Skin epidermis (tissue), 12 donors: ENCODE measurements at regions not wholly inside any gene's neighbourhood (a gene's known extent, or its start where the extent isn't known, plus 50 kb on each side); places are given as distances from the start of the nearest gene placed in this dataset.
A peak's percentile ranks its signal among the peaks of the same experiment; 100 is the strongest.

ENCODE experiments used
- H3K27ac ChIP-seq, 21 experiments: fragments of 200-600 bp; sonication (generic) in 11 of 21; one replicate each; pipeline ENCODE4 v1.5.0; 2020; ENCODE audit warnings: mild to moderate bottlenecking in 3 of 21, inconsistent platforms in 2 of 21, moderate library complexity in 2 of 21
- H3K4me3 ChIP-seq, 7 experiments: fragments of 200-600 bp; sonication (generic) in 2 of 7; one replicate each; pipeline ENCODE4 v1.5.0; 2020; ENCODE audit warnings: inconsistent platforms in 2 of 7, mild to moderate bottlenecking in 2 of 7, moderate library complexity in 1 of 7

DNA sequence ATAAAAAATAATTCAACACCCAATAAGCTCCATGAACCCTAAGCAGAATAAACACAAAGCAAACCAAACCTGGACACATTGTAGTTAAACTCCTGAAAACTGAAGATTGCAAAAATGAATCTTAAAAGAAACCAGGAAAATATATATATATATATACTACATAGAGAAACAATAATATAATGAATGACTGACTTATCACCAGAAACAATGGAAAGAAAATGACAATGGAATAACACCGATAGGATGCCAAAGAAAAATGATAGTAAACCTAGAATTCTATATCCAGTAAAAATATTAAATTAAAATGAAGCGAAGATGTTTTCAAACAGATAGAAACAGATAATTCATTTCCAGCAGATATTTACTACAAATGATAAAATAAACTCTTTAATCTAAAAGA is 346.9 kb downstream of the IRS1 start:
- Histone ChIP-seq H3K27ac (no peak overlapping the region), H3K4me3 (no peak overlapping the region)

DNA sequence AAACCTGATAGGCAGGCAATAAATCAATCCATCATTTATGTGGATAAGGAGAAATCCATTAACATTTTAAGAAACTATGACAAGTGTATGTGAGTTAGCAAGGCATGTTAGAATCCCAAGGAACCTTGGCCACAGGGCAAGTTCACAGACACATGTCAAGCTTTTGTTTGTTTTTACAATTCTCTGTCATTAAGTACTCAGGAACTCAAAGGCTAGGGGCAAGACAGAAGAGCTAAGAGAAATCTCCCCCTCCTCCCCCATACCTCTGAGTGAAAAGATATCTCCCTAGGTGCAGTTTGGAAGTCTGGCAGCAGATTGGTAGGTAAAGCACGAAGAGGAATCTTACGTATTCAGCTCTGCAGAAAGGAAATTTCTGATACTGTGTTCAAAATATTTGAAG is 348.1 kb downstream of the IRS1 start:
- no peak overlapping the region for H3K27ac ChIP-seq

DNA sequence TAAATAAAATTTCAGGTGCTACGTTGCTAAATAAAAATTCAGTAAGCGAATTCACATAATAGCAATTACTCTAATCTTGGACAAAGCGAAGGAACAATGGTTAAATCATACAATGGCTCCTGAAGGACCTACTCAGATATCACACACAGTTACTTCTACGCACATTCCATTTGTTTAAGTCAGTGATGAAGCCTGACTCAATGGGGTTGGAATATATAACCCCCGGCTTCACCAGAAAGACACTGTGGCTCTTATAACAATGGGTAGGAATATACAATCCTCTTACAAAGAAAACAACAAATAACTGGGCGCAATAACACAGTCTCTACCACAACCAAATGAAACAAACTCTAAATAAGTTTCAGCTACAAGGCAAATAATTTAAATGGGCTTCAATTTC is 349.5 kb downstream of the IRS1 start:
- Histone ChIP-seq H3K27ac (no peak overlapping the region), H3K4me3 (no peak overlapping the region)

More for the DNA sequence above, 348.1 kb downstream of the IRS1 start:
- H3K4me3 ChIP-seq: no peak overlapping the region

DNA sequence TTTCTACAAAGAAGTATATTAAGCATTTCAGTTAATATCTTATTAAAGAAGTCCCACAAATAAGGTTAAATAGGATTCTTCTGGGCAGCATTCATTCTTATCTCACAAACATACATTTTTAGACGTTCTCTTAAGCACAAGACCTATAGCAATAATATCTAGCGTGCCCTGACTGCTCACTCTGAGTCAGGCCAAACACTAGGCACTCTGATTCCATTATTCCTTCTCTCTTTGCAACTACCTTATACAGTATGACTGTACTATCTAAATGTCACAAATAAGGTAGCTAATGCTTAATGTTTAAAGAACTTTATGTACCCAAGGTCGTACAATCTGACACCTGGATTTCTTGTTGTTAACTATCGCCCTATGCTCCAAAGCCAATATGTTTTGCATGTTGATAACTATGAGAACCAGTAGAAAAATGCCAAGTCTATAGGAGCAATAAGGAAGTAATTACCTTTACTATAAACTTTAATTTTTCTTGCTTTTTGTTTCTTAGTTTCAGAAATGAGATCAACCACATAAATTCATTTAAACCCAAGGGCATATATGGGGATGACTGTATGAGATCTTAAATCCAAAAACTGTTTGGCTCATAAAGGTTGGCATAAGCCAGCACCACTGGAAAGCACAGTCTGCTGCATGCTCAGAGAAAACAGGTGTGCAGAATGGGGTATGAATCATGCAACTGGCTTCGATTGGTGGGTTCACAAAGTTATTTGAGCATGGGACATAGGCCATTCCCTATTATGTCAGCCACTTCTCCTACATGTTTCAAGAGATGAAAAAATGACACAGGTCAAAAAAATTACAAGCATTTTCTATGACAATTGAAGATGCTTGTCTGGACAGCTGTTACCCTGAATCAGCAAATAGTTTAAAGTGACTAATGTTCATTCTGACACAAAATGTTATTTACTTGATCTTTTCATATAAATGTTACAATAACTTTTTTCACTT is 352.0 kb downstream of the IRS1 start:
- H3K27ac ChIP-seq: no peak overlapping the region

DNA sequence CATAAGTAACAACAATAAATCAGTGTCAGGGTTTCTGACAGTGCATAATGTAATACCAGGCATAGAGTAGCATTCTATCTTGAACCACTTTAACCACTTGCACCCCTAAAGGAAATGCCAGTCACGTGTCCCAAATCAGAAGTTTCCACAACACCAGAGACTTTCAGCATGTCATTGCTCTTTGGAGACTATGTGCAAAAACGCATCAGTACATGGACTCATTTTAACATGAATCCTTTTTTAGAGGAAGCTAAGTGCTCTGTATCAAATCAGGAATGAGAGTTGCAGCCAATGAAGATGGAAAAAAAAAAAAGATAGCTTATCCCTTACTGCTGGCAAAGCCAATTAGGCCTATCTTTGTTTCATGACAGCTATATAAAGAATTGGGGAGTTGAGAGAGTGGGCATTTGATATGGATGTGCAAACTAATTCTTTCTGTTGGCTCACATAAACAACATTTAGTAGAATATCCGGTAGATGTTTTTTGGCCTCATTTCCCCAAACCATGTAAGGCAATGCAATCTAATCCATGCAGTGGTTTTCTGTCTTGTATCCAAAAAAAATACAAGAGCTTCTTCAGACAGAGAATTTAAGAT is 353.1 kb downstream of the IRS1 start:
- Histone ChIP-seq H3K4me3 (no peak overlapping the region), H3K27ac (no peak overlapping the region)

More for the DNA sequence above, 352.0 kb downstream of the IRS1 start:
- H3K4me3 ChIP-seq: no peak overlapping the region

DNA sequence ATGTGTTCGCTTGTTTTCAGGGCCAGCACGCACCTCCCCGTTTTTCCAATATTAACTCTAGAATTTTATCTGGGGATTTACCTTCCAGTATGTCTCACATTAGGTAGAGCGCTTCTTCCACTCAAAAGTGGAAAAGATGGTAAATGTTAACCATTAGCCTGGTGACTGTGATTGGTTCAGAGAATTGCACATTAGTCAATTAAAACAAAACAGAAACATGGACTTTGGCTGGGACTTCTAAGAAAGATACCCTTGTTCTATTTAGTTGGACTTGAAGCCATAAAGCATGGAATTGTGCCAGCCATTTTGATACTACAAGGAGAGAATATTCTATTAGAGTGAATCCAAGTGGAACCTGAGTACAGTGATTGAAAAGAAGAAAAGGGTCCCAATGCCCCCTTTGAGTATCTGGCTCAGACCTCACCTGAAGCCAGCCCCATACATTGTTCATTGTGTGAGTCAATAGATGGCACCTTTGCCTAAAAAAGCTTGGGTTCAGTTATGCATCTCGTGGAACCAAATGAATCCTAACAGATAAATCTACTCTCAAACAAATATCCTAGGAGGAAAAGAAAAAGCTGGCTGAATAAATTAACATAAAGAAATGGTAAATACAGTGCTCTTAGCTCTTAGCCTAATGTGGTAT is 354.3 kb downstream of the IRS1 start:
- no peak overlapping the region for H3K27ac ChIP-seq
- H3K4me3 ChIP-seq: no peak overlapping the region

DNA sequence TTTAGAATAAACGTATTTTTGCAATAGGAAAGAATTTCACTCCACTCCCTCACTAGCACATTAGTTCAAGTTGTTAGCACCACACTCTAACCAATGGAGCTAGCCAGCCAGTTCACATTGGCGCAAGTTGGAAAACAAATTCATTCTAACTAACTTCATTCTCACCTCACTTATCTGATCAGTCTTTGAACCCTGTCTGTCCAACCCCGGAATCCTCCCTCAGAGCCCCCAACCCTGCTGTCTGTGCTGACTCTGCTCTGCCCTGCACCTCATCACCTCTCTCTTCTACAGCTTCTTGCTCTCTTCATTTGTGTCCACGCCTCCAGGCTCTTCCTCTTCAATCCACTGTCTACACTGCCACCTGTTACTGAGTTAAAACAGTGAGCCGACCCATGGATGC is 356.5 kb downstream of the IRS1 start:
- H3K27ac ChIP-seq: no peak overlapping the region
- no peak overlapping the region for H3K4me3 ChIP-seq

DNA sequence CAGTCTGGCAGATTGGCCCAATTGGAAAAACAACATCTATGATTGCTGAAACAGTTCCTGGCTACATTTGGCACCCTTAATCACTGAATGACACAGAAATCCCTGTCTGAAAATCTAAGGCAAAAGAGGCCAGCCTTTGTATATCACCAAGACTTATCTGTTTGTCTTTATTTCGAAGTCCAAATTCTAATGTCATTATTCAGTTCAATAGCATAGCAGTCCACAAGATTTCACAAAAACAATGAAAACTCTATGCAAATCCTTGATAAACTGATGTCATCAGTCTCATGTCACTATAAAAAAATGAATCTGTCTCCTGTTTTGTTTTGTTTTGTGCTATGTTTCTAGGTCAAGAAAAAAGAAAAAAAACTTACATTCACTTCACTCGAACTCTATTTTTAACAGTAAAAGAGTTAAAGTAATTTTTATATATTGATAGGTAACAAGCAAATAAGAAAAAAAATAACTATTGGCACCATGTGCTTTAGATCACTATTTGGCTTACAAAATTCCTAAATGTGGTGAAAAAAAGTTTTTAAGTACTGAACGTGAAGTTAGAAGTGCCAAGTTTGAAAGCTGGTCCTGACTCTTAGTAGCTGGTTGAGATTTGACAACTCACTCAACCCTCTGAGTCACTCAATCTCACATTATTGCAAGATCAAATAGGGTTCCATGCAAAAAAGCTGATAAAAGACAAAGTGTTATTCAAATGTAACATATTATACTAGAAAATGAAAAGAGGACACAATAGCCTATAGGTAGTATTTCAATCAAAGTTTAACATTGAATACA is 359.3 kb downstream of the IRS1 start:
- H3K27ac ChIP-seq: peak overlapping the region in 2 of 21 experiments; percentile 10 to 55
- no peak overlapping the region for H3K4me3 ChIP-seq

DNA sequence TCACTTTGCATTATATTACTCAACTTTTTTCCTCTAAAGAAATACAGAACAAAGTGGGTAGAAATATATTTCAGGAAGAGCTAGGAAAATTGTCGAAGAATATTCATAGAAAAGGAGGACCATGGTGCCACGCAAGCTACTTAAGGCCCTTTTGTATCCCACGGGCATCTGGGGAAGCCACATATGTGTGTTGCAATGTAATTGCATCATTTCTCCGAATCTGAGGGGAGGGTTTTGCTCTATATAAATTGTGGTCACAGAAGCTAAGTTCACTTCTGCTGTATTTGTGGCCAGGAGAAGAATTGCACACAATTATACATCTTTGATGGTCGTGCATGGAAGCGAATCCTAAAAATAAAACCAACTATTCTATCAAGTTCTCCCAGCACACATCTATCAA is 360.3 kb downstream of the IRS1 start:
- Histone ChIP-seq H3K4me3 (no peak overlapping the region), H3K27ac (peak overlapping the region in 3 of 21 experiments; percentile 10 to 55 (median 33))

DNA sequence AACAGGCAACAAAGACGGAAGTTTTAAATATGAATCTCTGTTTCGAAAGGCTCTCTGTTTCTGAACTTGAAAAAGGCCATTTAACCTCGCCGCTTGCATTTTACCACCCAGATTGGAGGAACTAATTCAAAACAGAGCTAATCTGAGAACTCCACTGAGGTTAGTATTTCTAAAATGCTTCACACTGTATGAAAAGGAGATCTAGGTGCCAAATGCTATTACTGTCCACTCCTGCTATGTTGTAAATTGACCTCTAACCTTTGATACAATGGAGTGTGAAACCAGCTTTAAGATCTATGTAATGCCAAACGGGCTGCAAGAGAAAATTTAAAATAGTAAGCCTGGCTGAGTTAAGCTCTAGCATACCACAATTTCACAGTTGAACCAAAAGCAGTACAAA is 364.5 kb downstream of the IRS1 start:
- H3K27ac ChIP-seq: peak overlapping the region in 2 of 21 experiments; percentile 26 to 34

DNA sequence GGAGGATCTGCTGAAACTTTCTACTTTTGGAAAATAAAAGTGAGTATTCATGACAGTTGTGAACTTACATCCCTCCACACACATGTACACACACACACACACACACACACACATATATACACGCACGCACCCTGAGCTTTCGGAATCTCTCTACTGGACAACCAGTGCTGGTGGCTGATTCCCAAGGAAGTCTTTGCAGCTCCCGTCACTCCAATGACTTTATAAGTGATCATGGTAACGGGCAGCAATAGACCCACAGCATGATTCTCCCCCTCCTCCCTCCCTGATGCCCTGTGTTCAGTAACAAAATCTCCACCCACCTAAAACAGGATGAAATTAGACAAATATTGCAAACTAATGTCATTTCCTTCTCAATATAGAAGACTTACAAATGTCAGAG is 364.9 kb downstream of the IRS1 start:
- no peak overlapping the region for H3K4me3 ChIP-seq
- H3K27ac ChIP-seq: peak overlapping the region in 2 of 21 experiments; percentile 26 to 34

More for the DNA sequence above, 364.5 kb downstream of the IRS1 start:
- no peak overlapping the region for H3K4me3 ChIP-seq

DNA sequence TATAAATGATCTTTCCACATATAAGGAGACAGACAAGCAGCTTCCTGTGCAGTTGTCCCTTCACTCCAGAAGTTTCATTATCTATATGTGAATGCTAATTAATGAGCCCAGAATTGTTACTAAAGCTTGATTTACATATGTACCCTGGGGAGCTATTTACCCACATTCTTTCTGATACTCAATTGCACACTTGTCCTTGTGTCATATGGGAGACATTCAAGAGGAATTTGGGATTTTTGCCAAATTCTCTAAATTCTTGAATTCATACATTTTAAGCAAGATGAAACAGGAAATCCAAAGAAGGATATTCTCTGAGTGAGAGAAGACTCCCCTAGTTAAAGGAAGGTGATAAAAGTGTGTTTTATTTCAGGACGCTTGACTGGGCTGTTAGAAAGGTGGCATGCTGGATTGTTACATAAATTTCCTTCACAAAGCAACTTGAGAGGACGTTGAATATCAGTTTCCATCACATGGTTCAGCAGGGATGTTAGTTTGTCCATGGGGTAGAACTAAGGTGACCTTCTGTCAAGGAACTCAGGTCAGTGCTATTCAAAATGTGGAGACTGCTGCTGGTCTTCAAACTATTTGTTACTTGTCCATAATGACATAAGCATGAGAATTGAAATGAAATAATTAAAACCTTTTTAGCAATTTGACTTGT is 368.2 kb downstream of the IRS1 start:
- H3K4me3 ChIP-seq: no peak overlapping the region
- H3K27ac ChIP-seq: no peak overlapping the region

DNA sequence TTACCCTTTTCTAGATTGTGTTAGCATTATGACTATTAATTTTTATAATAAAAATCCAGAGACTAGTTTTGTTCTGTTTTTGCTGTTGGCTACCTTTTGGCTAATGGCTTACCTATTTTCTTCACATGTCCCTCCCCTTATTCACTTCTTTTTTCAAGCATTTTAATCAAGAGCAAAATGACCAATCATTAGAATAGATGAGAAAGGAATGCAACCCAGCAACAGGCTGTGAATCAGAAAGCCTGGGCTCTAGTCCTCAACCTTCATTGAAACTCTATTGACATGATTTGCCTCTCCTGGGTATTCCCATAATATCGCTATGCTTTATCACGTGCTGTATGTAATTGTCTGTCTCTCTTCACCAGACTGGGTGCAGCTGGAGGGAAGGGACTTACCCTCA is 370.1 kb downstream of the IRS1 start:
- Histone ChIP-seq H3K4me3 (no peak overlapping the region), H3K27ac (no peak overlapping the region)

DNA sequence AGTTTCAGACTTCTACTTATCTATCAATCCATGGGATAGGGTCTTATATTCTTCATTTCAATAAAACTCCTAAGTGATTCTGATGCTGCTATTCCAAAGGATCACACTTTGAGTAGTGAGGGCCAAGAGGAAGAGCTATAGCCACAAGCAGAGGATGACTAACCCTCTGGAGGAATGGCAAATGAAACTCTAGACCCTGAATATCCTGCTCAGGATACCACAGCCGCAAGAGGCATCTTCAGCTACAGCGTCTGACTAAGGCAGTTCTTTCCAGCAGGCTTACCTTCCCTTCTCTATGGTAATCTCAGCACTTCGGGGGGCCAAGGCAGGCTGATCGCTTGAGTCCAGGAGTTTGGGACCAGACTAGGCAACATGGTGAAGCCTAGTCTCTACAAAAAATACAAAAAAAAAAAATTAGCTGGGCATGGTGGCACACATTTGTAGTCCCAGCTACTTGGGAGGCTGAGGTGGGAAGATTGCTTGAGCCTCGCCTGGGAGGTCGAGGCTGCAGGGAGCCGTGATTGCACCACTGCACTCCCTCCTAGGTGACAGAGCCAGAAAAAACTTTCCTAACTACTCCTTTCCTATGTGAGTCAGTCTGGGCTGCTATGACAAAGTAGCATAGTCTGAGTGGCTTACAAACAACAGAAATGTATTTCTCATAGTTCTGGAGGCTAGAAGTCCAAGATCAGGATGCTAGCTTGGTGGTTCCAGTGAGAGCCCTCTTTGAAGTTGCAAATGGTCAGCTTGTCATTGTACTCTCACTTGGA is 371.9 kb downstream of the IRS1 start:
- H3K4me3 ChIP-seq: no peak overlapping the region
- H3K27ac ChIP-seq: peak overlapping the region in 3 of 21 experiments; percentile 11 to 48 (median 23)

DNA sequence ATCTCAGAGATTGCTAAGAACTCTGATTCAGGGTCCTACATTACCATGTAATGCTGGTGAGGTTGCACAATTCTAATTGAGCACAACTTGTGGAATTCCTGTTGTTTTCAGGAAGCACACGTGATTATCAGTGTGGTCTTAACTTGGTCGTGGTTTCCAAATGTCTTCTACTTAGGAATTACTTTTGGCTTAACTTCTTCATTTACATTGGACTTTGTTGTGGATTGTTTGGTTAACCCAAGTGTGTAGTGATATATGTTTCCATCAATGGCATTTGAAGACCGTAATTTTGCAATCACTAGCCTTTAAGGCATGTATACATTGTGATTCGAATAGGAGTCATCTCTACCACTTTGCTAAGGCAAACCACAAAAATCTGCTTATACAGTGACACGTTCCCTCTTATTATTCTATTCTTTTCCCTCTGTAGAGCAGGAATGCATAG is 373.3 kb downstream of the IRS1 start:
- Histone ChIP-seq H3K4me3 (no peak overlapping the region), H3K27ac (no peak overlapping the region)

DNA sequence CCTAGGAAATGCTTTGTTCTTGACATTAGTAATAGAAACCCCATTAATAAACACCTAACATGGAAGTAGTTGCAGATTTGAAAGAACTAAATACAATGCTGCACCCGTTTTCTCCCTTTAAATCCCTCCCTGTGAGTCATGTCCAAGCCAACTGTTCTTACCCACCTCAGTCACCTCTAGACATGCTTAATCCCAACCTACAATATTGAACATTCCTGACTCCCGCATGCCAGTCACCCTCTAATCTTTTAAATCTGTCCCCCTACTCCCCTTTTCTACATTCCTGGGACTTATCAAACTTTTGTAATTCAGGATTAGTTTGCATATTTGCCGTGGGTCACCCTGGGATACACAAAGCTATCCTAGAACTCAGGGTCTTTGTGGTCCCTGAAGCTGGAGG is 374.6 kb downstream of the IRS1 start:
- no peak overlapping the region for H3K27ac ChIP-seq
- H3K4me3 ChIP-seq: no peak overlapping the region

DNA sequence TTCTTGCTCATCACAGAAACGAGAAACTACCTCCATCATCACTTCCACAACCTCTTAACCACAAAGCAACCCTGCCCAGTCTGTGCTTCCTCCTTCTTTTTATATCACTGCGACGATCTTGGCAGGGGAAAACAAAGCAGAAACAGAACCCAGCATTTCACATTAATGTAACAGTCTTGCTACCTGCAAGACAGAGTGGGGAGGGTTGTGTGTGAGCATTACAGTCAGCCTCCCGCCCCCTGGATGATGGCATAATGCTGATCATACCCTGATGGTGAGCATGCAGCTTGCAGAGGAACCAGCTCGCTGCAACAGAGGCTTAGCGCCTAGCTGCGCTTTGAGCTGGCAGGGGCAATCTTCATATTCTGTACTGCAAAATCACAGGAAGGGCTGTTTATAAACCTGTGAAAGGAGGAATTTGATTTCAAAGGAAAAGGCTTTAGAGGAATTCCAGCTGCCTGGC is 376.1 kb downstream of the IRS1 start:
- Histone ChIP-seq H3K4me3 (no peak overlapping the region), H3K27ac (peak overlapping the region in 1 of 21 experiments; percentile 67)

DNA sequence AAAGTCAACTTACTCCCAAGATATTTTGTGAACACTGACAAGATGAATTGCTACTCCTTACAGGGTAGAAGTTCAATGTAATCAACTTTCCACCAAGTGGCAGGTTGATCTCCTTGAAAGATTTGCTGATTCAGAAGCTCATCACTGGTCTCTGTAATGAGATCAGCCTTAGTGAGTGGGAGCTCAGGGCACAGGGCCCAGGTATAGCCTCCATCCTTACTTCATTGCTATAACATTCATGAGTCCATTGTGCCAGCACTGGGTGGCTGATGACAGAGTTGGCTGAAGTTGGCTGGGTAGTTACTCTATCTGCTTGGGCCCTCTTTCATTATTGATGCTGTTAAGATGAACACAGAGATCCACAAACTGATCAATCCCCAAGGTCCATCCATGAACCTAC is 379.0 kb downstream of the IRS1 start:
- Histone ChIP-seq H3K27ac (no peak overlapping the region), H3K4me3 (no peak overlapping the region)
